Stimulated activated CD4-positive, alpha-beta T cell treated with anti-CD3 and anti-CD28 coated beads, Interleukin-15, amount 100 ng/mL, for 48 hours (primary cell): ENCODE measurements at regions not wholly inside any gene's neighbourhood (a gene's known extent, or its start where the extent isn't known, plus 50 kb on each side); places are given as distances from the start of the nearest gene placed in this dataset.
"Not testable (repeated sequence)": the region's sequence is repeated elsewhere in the genome, so short reads cannot be mapped to it uniquely, and the experiment has no call there.

Source experiments
- DNase-seq, 2 donors: peaks; one replicate each; pipeline ENCODE4 v3.0.0-alpha.2; 2020; ENCODE audit warnings: low read depth in 2 of 2

- no peak for DNase-seq
Observed at GRCh38 chr15:79157631-79158592, 67.3 kb upstream of the RASGRF1 start.

- no peak for DNase-seq
Observed at GRCh38 chr15:79156704-79157375, 66.3 kb upstream of the RASGRF1 start.

DNA sequence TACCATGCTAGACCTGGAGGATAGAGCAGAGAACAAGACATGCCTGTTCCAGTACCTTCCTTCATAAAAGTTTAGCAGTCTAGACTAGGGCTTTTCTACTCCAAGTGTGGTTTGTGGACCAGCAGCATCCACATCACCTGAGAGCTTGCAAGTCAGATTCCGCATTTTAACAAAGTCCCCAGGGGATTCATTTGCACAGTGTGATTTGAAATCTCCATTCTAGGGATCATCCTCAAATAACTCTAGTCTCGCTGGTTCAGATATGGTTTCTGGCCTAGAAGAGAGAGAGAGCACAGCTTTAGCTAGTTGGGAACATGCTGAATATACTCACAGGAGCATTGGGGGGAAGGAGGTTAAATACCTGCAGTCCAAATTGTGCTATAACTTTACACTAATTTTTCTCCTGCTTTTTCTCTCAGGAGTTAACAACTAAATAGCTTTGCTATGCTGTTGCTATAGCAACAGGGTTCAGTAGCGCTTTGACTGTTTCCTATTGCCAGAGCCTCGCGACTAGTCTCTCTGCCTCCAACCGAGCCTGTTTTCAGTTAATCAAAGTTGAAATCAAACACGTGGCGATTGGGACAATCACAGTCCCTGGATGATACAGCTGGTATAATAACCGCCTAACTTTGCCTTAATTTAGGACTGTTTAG, 64.0 kb upstream of the RASGRF1 start:
- no peak for DNase-seq

GRCh38 chr15:79144290-79144689, 53.7 kb upstream of the RASGRF1 start:
- DNase-seq = not testable (repeated sequence)

- no peak for DNase-seq
Observed at GRCh38 chr15:79140846-79141570, 50.4 kb upstream of the RASGRF1 start.
